Left lung (tissue), 4 donors: ENCODE measurements at regions not wholly inside any gene's neighbourhood (a gene's known extent, or its start where the extent isn't known, plus 50 kb on each side); places are given as distances from the start of the nearest gene placed in this dataset.

Experiments
- ATAC-seq: fragments of 200-7000 bp; cut with Tn5 transposase; one replicate; pipeline ENCODE4 v1.9.1; 2020; ENCODE audit warnings: moderate library complexity
- DNase-seq, 4 donors: peaks; one replicate each; pipeline ENCODE4 v3.0.0-alpha.2; 2013 to 2020
- H3K27ac ChIP-seq, 2 donors: fragments of 200-600 bp; sonication (generic) in 1 of 2; one replicate each; pipeline versions ENCODE4 v1.5.0 to v1.8.0; 2020 to 2021
- H3K27me3 ChIP-seq, 2 donors: fragments of 200-600 bp; sonication (generic) in 1 of 2; one replicate each; pipeline versions ENCODE4 v1.5.0 to v1.8.0; 2020 to 2021
- H3K36me3 ChIP-seq, 2 donors: fragments of 200-600 bp; sonication (generic) in 1 of 2; one replicate each; pipeline versions ENCODE4 v1.5.0 to v1.8.0; 2020 to 2021
- H3K4me1 ChIP-seq, 2 donors: fragments of 200-600 bp; one replicate each; pipeline ENCODE4 v1.8.0; 2021
- H3K4me3 ChIP-seq, 2 donors: fragments of 200-600 bp; sonication (generic) in 1 of 2; one replicate each; pipeline versions ENCODE4 v1.5.0 to v1.8.0; 2020 to 2021; ENCODE audit warnings: mild to moderate bottlenecking in 1 of 2
- H3K9me3 ChIP-seq, 2 donors: fragments of 200-600 bp; sonication (generic) in 1 of 2; one replicate each; pipeline versions ENCODE4 v1.5.0 to v1.8.0; 2020 to 2021
- intact Hi-C, 2 donors: fragments of 100-400 bp; cut with DNase I; formaldehyde crosslinking; loops; one replicate each; pipeline versions ENCODE4 v1.11.2 to v1.14.2; 2022
- TF ChIP-seq, protein P1 (sequence below), 2 donors: fragments of 200-600 bp; sonication (generic) in 1 of 2; IDR thresholded peaks; one replicate each; pipeline versions ENCODE4 v1.5.0 to v1.8.0; 2021; ENCODE audit warnings: antibody characterized with exemption in 2 of 2
- donor health status: DM: no; HTN: yes; CAD: no.
- donor health status: DM: no; HTN: no; CAD: no.

DNA sequence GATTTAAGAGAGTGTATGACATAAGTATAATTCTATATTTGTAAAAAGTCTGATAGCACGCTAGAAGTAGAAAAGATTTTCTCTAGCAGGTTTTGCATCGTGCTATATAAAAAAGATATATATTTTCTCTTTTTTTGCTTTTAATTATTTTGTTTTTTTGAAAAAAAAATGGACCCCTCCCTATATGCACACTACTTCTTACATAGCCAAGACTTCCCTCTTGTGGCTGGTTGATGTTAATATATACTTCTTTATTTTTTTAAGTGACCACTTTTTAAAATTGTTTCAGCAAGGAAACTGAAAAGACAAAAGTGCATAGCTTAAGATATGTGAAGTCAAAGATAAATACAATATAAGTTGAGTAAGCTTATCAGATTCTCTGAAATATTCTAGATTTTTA, 1202.8 kb downstream of the DIAPH3 start:
- intact Hi-C loops, result no loop called here
- DNase-seq, result peak in 1 of 4 donors; percentile 14
- no peaks in the 10 kb centered on the region for H3K36me3 ChIP-seq
- TF ChIP-seq, protein P1, sequence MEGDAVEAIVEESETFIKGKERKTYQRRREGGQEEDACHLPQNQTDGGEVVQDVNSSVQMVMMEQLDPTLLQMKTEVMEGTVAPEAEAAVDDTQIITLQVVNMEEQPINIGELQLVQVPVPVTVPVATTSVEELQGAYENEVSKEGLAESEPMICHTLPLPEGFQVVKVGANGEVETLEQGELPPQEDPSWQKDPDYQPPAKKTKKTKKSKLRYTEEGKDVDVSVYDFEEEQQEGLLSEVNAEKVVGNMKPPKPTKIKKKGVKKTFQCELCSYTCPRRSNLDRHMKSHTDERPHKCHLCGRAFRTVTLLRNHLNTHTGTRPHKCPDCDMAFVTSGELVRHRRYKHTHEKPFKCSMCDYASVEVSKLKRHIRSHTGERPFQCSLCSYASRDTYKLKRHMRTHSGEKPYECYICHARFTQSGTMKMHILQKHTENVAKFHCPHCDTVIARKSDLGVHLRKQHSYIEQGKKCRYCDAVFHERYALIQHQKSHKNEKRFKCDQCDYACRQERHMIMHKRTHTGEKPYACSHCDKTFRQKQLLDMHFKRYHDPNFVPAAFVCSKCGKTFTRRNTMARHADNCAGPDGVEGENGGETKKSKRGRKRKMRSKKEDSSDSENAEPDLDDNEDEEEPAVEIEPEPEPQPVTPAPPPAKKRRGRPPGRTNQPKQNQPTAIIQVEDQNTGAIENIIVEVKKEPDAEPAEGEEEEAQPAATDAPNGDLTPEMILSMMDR (IDR thresholded peaks at IDR 0.05), result no peak
- H3K27me3 ChIP-seq, result no peaks in the 10 kb centered on the region
- no peaks in the 10 kb centered on the region for H3K9me3 ChIP-seq
- no peak for ATAC-seq
- no peak overlapping the region for H3K4me3 ChIP-seq
- no peak overlapping the region for H3K27ac ChIP-seq
- H3K4me1 ChIP-seq, result no peaks in the 10 kb centered on the region

DNA sequence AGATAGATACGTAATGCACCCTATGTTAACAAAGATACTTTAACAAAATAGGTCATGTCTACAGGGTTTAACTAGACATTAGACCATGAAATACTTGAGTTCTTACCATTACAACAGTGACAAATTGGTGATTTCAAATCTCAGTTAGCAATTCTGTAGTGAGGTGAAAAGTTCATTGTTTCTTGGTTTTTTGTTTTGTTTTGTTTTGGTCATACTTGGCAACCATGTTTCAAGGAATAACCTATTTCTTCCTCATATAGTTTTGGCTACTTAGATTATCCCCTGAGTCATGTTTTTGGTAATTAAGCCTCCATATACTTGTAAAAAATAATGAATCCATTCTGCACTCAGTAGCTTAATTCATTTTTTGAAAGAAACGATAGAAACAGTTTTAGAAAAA, 1200.4 kb downstream of the DIAPH3 start:
- DNase-seq (no peak), ATAC-seq (no peak)
- Histone ChIP-seq H3K4me3 (no peak overlapping the region), H3K27me3 (no peaks in the 10 kb centered on the region), H3K36me3 (no peaks in the 10 kb centered on the region), H3K9me3 (no peaks in the 10 kb centered on the region), H3K27ac (no peak overlapping the region), H3K4me1 (no peaks in the 10 kb centered on the region)
- TF ChIP-seq, protein P1 (IDR thresholded peaks at IDR 0.05), result no peak
- intact Hi-C loops, result no loop called here

GRCh38 chr13:58964048-58964447, 1199.7 kb downstream of the DIAPH3 start:
- no peak for DNase-seq
- TF ChIP-seq, protein P1 (IDR thresholded peaks at IDR 0.05), result no peak
- no peak for ATAC-seq
- Histone ChIP-seq H3K27ac (no peak overlapping the region), H3K36me3 (no peaks in the 10 kb centered on the region), H3K4me1 (no peaks in the 10 kb centered on the region), H3K9me3 (peaks cover 0 to 5% of the 10 kb centered on the region in 2 donors), H3K27me3 (no peaks in the 10 kb centered on the region), H3K4me3 (no peak overlapping the region)
- intact Hi-C loops, result no loop called here

DNA sequence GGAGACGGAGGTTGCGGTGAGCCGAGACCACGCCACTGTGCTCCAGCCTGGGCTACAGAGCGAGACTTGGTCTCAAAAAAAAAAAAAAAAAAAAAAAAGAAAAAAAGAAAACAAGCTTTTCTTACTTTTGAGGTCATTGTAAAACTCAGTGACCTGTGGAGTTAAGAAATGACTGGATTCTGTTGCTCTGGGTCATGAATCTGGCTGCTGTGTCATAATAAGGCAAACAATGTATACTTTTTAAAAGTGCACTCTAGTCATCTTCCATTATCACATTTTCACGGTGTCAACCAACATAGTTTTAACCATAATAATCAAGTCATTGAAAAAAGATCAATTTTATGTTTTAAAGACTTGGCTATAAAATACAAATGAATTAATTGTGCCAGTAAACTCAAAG, 1186.6 kb downstream of the DIAPH3 start:
- no peak for ATAC-seq
- H3K27ac ChIP-seq, result no peak overlapping the region
- no peaks in the 10 kb centered on the region for H3K4me1 ChIP-seq
- H3K36me3 ChIP-seq, result no peaks in the 10 kb centered on the region
- no peak for DNase-seq
- TF ChIP-seq, protein P1 (IDR thresholded peaks at IDR 0.05), result no peak
- H3K9me3 ChIP-seq, result peaks cover 0 to 1% of the 10 kb centered on the region in 2 donors
- no peaks in the 10 kb centered on the region for H3K27me3 ChIP-seq
- intact Hi-C loops, result no loop called here
- H3K4me3 ChIP-seq, result no peak overlapping the region

GRCh38 chr13:58978331-58978730, 1185.4 kb downstream of the DIAPH3 start:
- H3K36me3 ChIP-seq, result no peaks in the 10 kb centered on the region
- H3K4me3 ChIP-seq, result no peak overlapping the region
- ATAC-seq, result no peak
- H3K27me3 ChIP-seq, result no peaks in the 10 kb centered on the region
- TF ChIP-seq, protein P1 (IDR thresholded peaks at IDR 0.05), result no peak
- no peak overlapping the region for H3K27ac ChIP-seq
- H3K4me1 ChIP-seq, result no peaks in the 10 kb centered on the region
- intact Hi-C loops, result no loop called here
- H3K9me3 ChIP-seq, result peaks cover 0 to 13% of the 10 kb centered on the region in 2 donors
- no peak for DNase-seq
